OCI-LY3 (cell line): ENCODE measurements at regions not wholly inside any gene's neighbourhood (a gene's known extent, or its start where the extent isn't known, plus 50 kb on each side); places are given as distances from the start of the nearest gene placed in this dataset.
"Not testable (repeated sequence)": the region's sequence is repeated elsewhere in the genome, so short reads cannot be mapped to it uniquely, and the experiment has no call there.

ENCODE experiments used
- H2AFZ ChIP-seq: fragments of 200-600, 300-600 bp; shearing (Covaris generic); 2 replicates; pipeline ENCODE4 v1.6.0; 2014; ENCODE audit warnings: antibody characterized with exemption, low read depth, low read length
- H3K27ac ChIP-seq: fragments of 200-600, 300-600 bp; sonication (generic); 2 replicates; pipeline ENCODE4 v1.5.1; 2014; ENCODE audit warnings: mild to moderate bottlenecking, low read length, moderate library complexity, mixed read lengths
- H3K27me3 ChIP-seq: fragments of 200-600, 300-600 bp; sonication (generic); 2 replicates; pipeline ENCODE4 v1.6.1; 2014; ENCODE audit warnings: low read depth, low read length, mixed read lengths
- H3K36me3 ChIP-seq: fragments of 200-600, 300-600 bp; sonication (generic); replicated peaks from 2 replicates; pipeline ENCODE3; 2014; ENCODE audit warnings: low read depth, low read length, mixed read lengths
- H3K4me1 ChIP-seq: fragments of 300-600, 200-600 bp; sonication (generic); 2 replicates; pipeline ENCODE4 v1.6.1; 2014; ENCODE audit warnings: low read length, mixed read lengths
- H3K4me2 ChIP-seq: fragments of 200-600, 300-600 bp; sonication (generic); 2 replicates; pipeline ENCODE4 v1.6.1; 2014; ENCODE audit warnings: low read length, mixed read lengths
- H3K4me3 ChIP-seq: fragments of 300-600, 200-600 bp; sonication (generic); 2 replicates; pipeline ENCODE4 v1.5.1; 2014; ENCODE audit warnings: antibody characterized with exemption, mild to moderate bottlenecking, low read length, moderate library complexity
- H3K79me2 ChIP-seq: fragments of 300-600, 200-600 bp; shearing (Covaris generic); 2 replicates; pipeline ENCODE4 v1.6.1; 2014; ENCODE audit warnings: mild to moderate bottlenecking, low read length, mixed read lengths
- H3K9ac ChIP-seq: fragments of 300-600, 200-600 bp; shearing (Covaris generic); 2 replicates; pipeline ENCODE4 v1.6.0; 2014; ENCODE audit warnings: mild to moderate bottlenecking, low read length, moderate library complexity
- H3K9me3 ChIP-seq: fragments of 200-600, 300-600 bp; shearing (Covaris generic); 2 replicates; pipeline ENCODE4 v1.6.1; 2014; ENCODE audit warnings: low read length, mixed read lengths; ENCODE audit not compliant: insufficient read depth
- H4K20me1 ChIP-seq: fragments of 200-600, 300-600 bp; sonication (generic); 2 replicates; pipeline ENCODE4 v1.6.1; 2016; ENCODE audit warnings: low read length, mixed read lengths; ENCODE audit not compliant: insufficient read depth
- CTCF ChIP-seq: fragments of 200-600, 300-600 bp; sonication (generic); IDR thresholded peaks from 2 replicates; pipeline ENCODE4 v1.5.1; 2014; ENCODE audit warnings: antibody characterized with exemption, low read length, low read depth
- EZH2phosphoT487 ChIP-seq: fragments of 200-600 bp; shearing (Covaris generic); IDR thresholded peaks from 2 replicates; pipeline ENCODE4 v1.6.1; 2018; ENCODE audit warnings: antibody characterized with exemption, mixed run types, low read depth

GRCh38 chr6:8940356-8940755 is 505.0 kb upstream of the SLC35B3 start:
- Histone ChIP-seq H3K9me3 (no peaks in the 10 kb centered on the region), H3K36me3 (no peaks in the 10 kb centered on the region), H3K79me2 (no peaks in the 10 kb centered on the region), H3K9ac (no peak overlapping the region), H3K4me2 (no peak overlapping the region), H2AFZ (no peak overlapping the region), H3K27ac (no peak overlapping the region), H3K4me1 (peaks cover 4% of the 10 kb centered on the region), H3K4me3 (no peak overlapping the region), H3K27me3 (no peaks in the 10 kb centered on the region), H4K20me1 (no peaks in the 10 kb centered on the region)
- TF ChIP-seq EZH2phosphoT487 (no peak), CTCF (no peak)

- Histone ChIP-seq H3K27ac (no peak overlapping the region), H2AFZ (no peak overlapping the region), H3K9me3 (no peaks in the 10 kb centered on the region), H4K20me1 (no peaks in the 10 kb centered on the region), H3K36me3 (no peaks in the 10 kb centered on the region), H3K4me1 (peaks cover 4% of the 10 kb centered on the region), H3K4me2 (no peak overlapping the region), H3K4me3 (no peak overlapping the region), H3K27me3 (no peaks in the 10 kb centered on the region), H3K79me2 (no peaks in the 10 kb centered on the region), H3K9ac (no peak overlapping the region)
- TF ChIP-seq CTCF, result no peak
These were observed 504.3 kb upstream of the SLC35B3 start for GRCh38 chr6:8939615-8940014.

- Histone ChIP-seq H3K27ac (no peak overlapping the region), H3K9me3 (no peaks in the 10 kb centered on the region), H3K36me3 (no peaks in the 10 kb centered on the region), H3K4me2 (no peak overlapping the region), H4K20me1 (no peaks in the 10 kb centered on the region), H3K9ac (no peak overlapping the region), H3K27me3 (no peaks in the 10 kb centered on the region), H3K79me2 (no peaks in the 10 kb centered on the region), H2AFZ (no peak overlapping the region), H3K4me1 (peaks cover under 1% of the 10 kb centered on the region; the same call in 1 of the 2 replicates), H3K4me3 (no peak overlapping the region)
- TF ChIP-seq EZH2phosphoT487, result no peak
These were observed 499.0 kb upstream of the SLC35B3 start for GRCh38 chr6:8934318-8934717.

- Histone ChIP-seq H3K4me1 (no peaks in the 10 kb centered on the region), H3K27me3 (no peaks in the 10 kb centered on the region), H3K9ac (no peak overlapping the region), H4K20me1 (no peaks in the 10 kb centered on the region), H3K4me3 (no peak overlapping the region), H3K27ac (no peak overlapping the region), H3K4me2 (no peak overlapping the region), H3K36me3 (no peaks in the 10 kb centered on the region), H3K79me2 (no peaks in the 10 kb centered on the region), H3K9me3 (no peaks in the 10 kb centered on the region), H2AFZ (no peak overlapping the region)
- TF ChIP-seq EZH2phosphoT487 (no peak), CTCF (no peak)
These were observed 494.7 kb upstream of the SLC35B3 start for GRCh38 chr6:8930009-8930408.

- H3K9me3 ChIP-seq, H2AFZ ChIP-seq: not testable (repeated sequence)
These were observed 484.9 kb upstream of the SLC35B3 start for GRCh38 chr6:8920244-8920643.

More at GRCh38 chr6:8920244-8920643, 484.9 kb upstream of the SLC35B3 start:
- H3K27ac ChIP-seq, H3K27me3 ChIP-seq, H3K4me1 ChIP-seq, H3K9ac ChIP-seq, H3K4me3 ChIP-seq, H4K20me1 ChIP-seq, H3K36me3 ChIP-seq, H3K79me2 ChIP-seq, H3K4me2 ChIP-seq: not testable (repeated sequence)
